ENCODE measurements at regions not wholly inside any gene's neighbourhood (a gene's known extent, or its start where the extent isn't known, plus 50 kb on each side); places are given as distances from the start of the nearest gene placed in this dataset.

- H3K4me3 ChIP-seq (replicated peaks in 1 of 3; ENCODE audit: insufficient read depth in 1 of 3, low read depth in 1 of 3, low read length in 3 of 3): no peak overlapping the region
- FAIRE-seq (no peak), DNase-seq (ENCODE audit: low read depth, low spot score) (no peak)
- H3K9ac ChIP-seq (replicated peaks; ENCODE audit: extremely low read depth, insufficient read depth, low read length): no peak overlapping the region
- no peaks in the 10 kb centered on the region for H4K20me1 ChIP-seq (replicated peaks; ENCODE audit: control insufficient read depth, extremely low read depth, insufficient read depth, low read length)
- peaks cover 9% of the 10 kb centered on the region for H3K9me3 ChIP-seq (replicated peaks; ENCODE audit: control insufficient read depth, insufficient read depth, low read length)
- intact Hi-C loops (cut with micrococcal nuclease): no loop called here
- H3K4me1 ChIP-seq (ENCODE audit: control insufficient read depth, extremely low read depth, insufficient read depth, low read length): no peaks in the 10 kb centered on the region
- BruUV-seq (replicated peaks): no TSS peak
- no peaks in the 10 kb centered on the region for H3K79me2 ChIP-seq (ENCODE audit: control insufficient read depth, insufficient read depth, low read length)
- H3K36me3 ChIP-seq (ENCODE audit: control insufficient read depth in 2 of 2, extremely low read depth in 1 of 2, insufficient read depth in 2 of 2, low read length in 2 of 2): no peaks in the 10 kb centered on the region
- dilution Hi-C loops (cut with MboI; ENCODE audit: extremely low pct_ligation_motif_present, low sequenced_read_pairs): no loop called here
- TF ChIP-seq MAX (IDR thresholded peaks at IDR 0.05; ENCODE audit: insufficient read depth, insufficient read length) (no peak), FOS (IDR thresholded peaks at IDR 0.05; ENCODE audit: borderline replicate concordance, insufficient read depth, low read length) (no peak)
- H2AFZ ChIP-seq (ENCODE audit: low read depth, low read length): no peak overlapping the region
- POLR2A ChIA-PET: no interaction called here
- H3K27me3 ChIP-seq (ENCODE audit: control insufficient read depth in 2 of 2, insufficient read depth in 2 of 2, low read length in 2 of 2): no peaks in the 10 kb centered on the region
- no peak overlapping the region for H3K4me2 ChIP-seq (ENCODE audit: insufficient read depth, low read length)
- no peak overlapping the region for H3K27ac ChIP-seq (ENCODE audit: insufficient read depth, low read depth, low read length)
- CTCF ChIA-PET: no interaction called here
- no peaks in the 10 kb centered on the region for H3K9me1 ChIP-seq (replicated peaks; ENCODE audit: control insufficient read depth, extremely low read depth, insufficient read depth, low read length)
Measured at GRCh38 chr5:179422213-179422855, 77.1 kb upstream of the ADAMTS2 start.

GRCh38 chr5:179421144-179421901 lies 76.1 kb upstream of the ADAMTS2 start:
- no peak overlapping the region for H2AFZ ChIP-seq (ENCODE audit: low read depth, low read length)
- no peaks in the 10 kb centered on the region for H4K20me1 ChIP-seq (replicated peaks; ENCODE audit: control insufficient read depth, extremely low read depth, insufficient read depth, low read length)
- DNase-seq (ENCODE audit: low read depth, low spot score) (no peak), FAIRE-seq (no peak)
- H3K4me1 ChIP-seq (ENCODE audit: control insufficient read depth, extremely low read depth, insufficient read depth, low read length): no peaks in the 10 kb centered on the region
- ChIA-PET POLR2A (no interaction called here), CTCF (no interaction called here)
- H3K27me3 ChIP-seq (ENCODE audit: control insufficient read depth in 2 of 2, insufficient read depth in 2 of 2, low read length in 2 of 2): no peaks in the 10 kb centered on the region
- intact Hi-C loops (cut with micrococcal nuclease) (no loop called here), dilution Hi-C loops (cut with MboI; ENCODE audit: extremely low pct_ligation_motif_present, low sequenced_read_pairs) (no loop called here)
- H3K9ac ChIP-seq (replicated peaks; ENCODE audit: extremely low read depth, insufficient read depth, low read length): no peak overlapping the region
- H3K36me3 ChIP-seq (ENCODE audit: control insufficient read depth in 2 of 2, extremely low read depth in 1 of 2, insufficient read depth in 2 of 2, low read length in 2 of 2): no peaks in the 10 kb centered on the region
- H3K4me2 ChIP-seq (ENCODE audit: insufficient read depth, low read length): no peak overlapping the region
- peaks cover 9% of the 10 kb centered on the region for H3K9me3 ChIP-seq (replicated peaks; ENCODE audit: control insufficient read depth, insufficient read depth, low read length)
- no peak overlapping the region for H3K27ac ChIP-seq (ENCODE audit: insufficient read depth, low read depth, low read length)
- H3K4me3 ChIP-seq (replicated peaks in 1 of 3; ENCODE audit: insufficient read depth in 1 of 3, low read depth in 1 of 3, low read length in 3 of 3): no peak overlapping the region
- no peaks in the 10 kb centered on the region for H3K79me2 ChIP-seq (ENCODE audit: control insufficient read depth, insufficient read depth, low read length)
- TF ChIP-seq MAX (IDR thresholded peaks at IDR 0.05; ENCODE audit: insufficient read depth, insufficient read length) (no peak), MYC (IDR thresholded peaks at IDR 0.05; ENCODE audit: low read depth, low read length) (no peak), JUN (IDR thresholded peaks at IDR 0.05; ENCODE audit: borderline replicate concordance, insufficient read depth, insufficient read length, low read depth) (no peak), GATA2 (IDR thresholded peaks at IDR 0.05; ENCODE audit: insufficient read depth, insufficient read length, low read depth, low read length) (no peak), CTCF (IDR thresholded peaks at IDR 0.05; ENCODE audit: extremely low read depth in 1 of 2, insufficient read depth in 1 of 2, low read depth in 1 of 2, low read length in 2 of 2) (no peak), FOS (IDR thresholded peaks at IDR 0.05; ENCODE audit: borderline replicate concordance, insufficient read depth, low read length) (no peak), POLR2A (IDR thresholded peaks at IDR 0.05; ENCODE audit: low read depth, low read length) (no peak), POLR2AphosphoS5 (IDR thresholded peaks at IDR 0.05; ENCODE audit: insufficient read depth, low read depth, low read length) (no peak), EZH2 (IDR thresholded peaks at IDR 0.05; ENCODE audit: borderline replicate concordance, low read depth, low read length, severe bottlenecking) (no peak)
- no TSS peak for BruUV-seq (replicated peaks)
- H3K9me1 ChIP-seq (replicated peaks; ENCODE audit: control insufficient read depth, extremely low read depth, insufficient read depth, low read length): no peaks in the 10 kb centered on the region

Data from endothelial cell of umbilical vein (primary cell).